HepG2 (cell line): ENCODE measurements at regions not wholly inside any gene's neighbourhood (a gene's known extent, or its start where the extent isn't known, plus 50 kb on each side); places are given as distances from the start of the nearest gene placed in this dataset.
A peak's percentile ranks its signal among the peaks of the same experiment; 100 is the strongest.

Experiments
- ATAC-seq: fragments of 200-7000 bp; cut with Tn5 transposase; 3 replicates; pipeline ENCODE4 v1.9.1; 2020; ENCODE audit warnings: mild to moderate bottlenecking, moderate library complexity
- BruUV-seq: library from RNA; stranded (reverse); fragments of 400-500 nt; replicated peaks from 2 replicates; lab custom pipeline; 2021; lab: Mats Ljungman, UMichigan
- CTCF ChIA-PET: fragments of 300-600 bp; formaldehyde crosslinking; extraction: SDS; loops from one replicate; lab custom pipeline; 2021; ENCODE audit warnings: low total read pairs, inconsistent platforms, low intra/inter-chr PET ratio; lab: Yijun Ruan, JAX
- POLR2A ChIA-PET: fragments of 350-600 bp; sonication (Branson Sonifier 250); formaldehyde crosslinking; loops from one replicate; lab custom pipeline; 2020; ENCODE audit warnings: antibody characterized with exemption, inconsistent platforms; lab: Yijun Ruan, JAX
- DNase-seq: peaks from one replicate; pipeline ENCODE4 v3.0.0-alpha.2; 2015; ENCODE audit warnings: low spot score
- FAIRE-seq: peaks from 3 replicates; lab custom pipeline; 2011; peaks lifted over from hg19 to GRCh38; lab: Jason Lieb, UNC
- H2AFZ ChIP-seq: one replicate; pipeline ENCODE4 v1.6.1; 2011; ENCODE audit warnings: low read length, inconsistent platforms
- H3K27ac ChIP-seq: fragments of 300-600 bp; 3 replicates; pipeline ENCODE4 v1.8.0; 2011; ENCODE audit warnings: mixed run types, mild to moderate bottlenecking, mixed read lengths, low read length, inconsistent platforms; ENCODE audit not compliant: insufficient read depth; ENCODE audit errors: extremely low read length
- H3K27me3 ChIP-seq, 2 experiments: fragments of 200-600 bp in 1 of 2; 2 replicates in 1 of 2; 3 replicates in 1 of 2; pipeline versions ENCODE4 v1.6.0 to v1.8.0; 2011; ENCODE audit warnings: low read length in 2 of 2, mild to moderate bottlenecking in 2 of 2, moderate library complexity in 2 of 2, inconsistent platforms in 1 of 2; ENCODE audit not compliant: insufficient read depth in 2 of 2, control insufficient read depth in 1 of 2
- H3K36me3 ChIP-seq, 2 experiments: fragments of 200-600 bp in 1 of 2; replicated peaks in 1 of 2; 2 replicates in 1 of 2; 3 replicates in 1 of 2; pipeline versions ENCODE4 v1.5.1 to v1.8.0; 2011; ENCODE audit warnings: low read length in 2 of 2, inconsistent platforms in 1 of 2; ENCODE audit not compliant: insufficient read depth in 2 of 2, control insufficient read depth in 1 of 2
- H3K4me1 ChIP-seq: 2 replicates; pipeline ENCODE4 v1.5.1; 2012; ENCODE audit warnings: low read length, inconsistent platforms; ENCODE audit not compliant: insufficient read depth
- H3K4me2 ChIP-seq: 2 replicates; pipeline ENCODE4 v1.6.0; 2011; ENCODE audit warnings: low read depth, low read length, inconsistent platforms
- H3K4me3 ChIP-seq, 3 experiments: fragments of 200-600 bp in 1 of 3; sonication (generic), shearing (Covaris generic) in 1 of 3; replicated peaks in 1 of 3; 2 replicates each; pipeline ENCODE4 v1.5.1; 2011 to 2016; ENCODE audit warnings: low read length in 3 of 3, inconsistent platforms in 2 of 3, low read depth in 2 of 3, mild to moderate bottlenecking in 2 of 3, control low read depth in 1 of 3, mixed read lengths in 1 of 3; ENCODE audit not compliant: insufficient read depth in 1 of 3
- H3K79me2 ChIP-seq: one replicate; pipeline ENCODE4 v1.6.1; 2011; ENCODE audit warnings: low read length, inconsistent platforms; ENCODE audit not compliant: insufficient read depth
- H3K9ac ChIP-seq: 2 replicates; pipeline ENCODE4 v1.6.0; 2011; ENCODE audit warnings: mild to moderate bottlenecking, low read depth, low read length, inconsistent platforms; ENCODE audit not compliant: insufficient read depth
- H3K9me3 ChIP-seq: 2 replicates; pipeline ENCODE4 v1.5.1; 2012; ENCODE audit warnings: mild to moderate bottlenecking, low read length
- H4K20me1 ChIP-seq: 2 replicates; pipeline ENCODE4 v1.6.0; 2011; ENCODE audit warnings: inconsistent platforms, mild to moderate bottlenecking, low read length, moderate library complexity; ENCODE audit not compliant: insufficient read depth
- AGO1 ChIP-seq: fragments of 200-400 bp; formaldehyde crosslinking; IDR thresholded peaks from 2 replicates; pipeline ENCODE4 v1.6.1; 2017; ENCODE audit warnings: mild to moderate bottlenecking, low read depth, low read length, moderate library complexity; ENCODE audit not compliant: poor library complexity, severe bottlenecking
- CTCF ChIP-seq: sonication (generic); formaldehyde crosslinking; IDR thresholded peaks from 2 replicates; pipeline ENCODE4 v1.5.0; 2020; ENCODE audit warnings: mild to moderate bottlenecking, missing genetic modification reagents, moderate library complexity
- E2F1 ChIP-seq: sonication (generic); formaldehyde crosslinking; IDR thresholded peaks from 2 replicates; pipeline ENCODE4 v1.5.0; 2020; ENCODE audit warnings: missing genetic modification reagents
- GLMP ChIP-seq: sonication (generic); formaldehyde crosslinking; IDR thresholded peaks from 2 replicates; pipeline ENCODE4 v1.9.0; 2021; ENCODE audit warnings: missing genetic modification reagents, mild to moderate bottlenecking, borderline replicate concordance
- IKZF1 ChIP-seq: fragments of 450-650 bp; IDR thresholded peaks from 2 replicates; pipeline ENCODE4 v1.7.1; 2016
- MEF2D ChIP-seq: sonication (generic); formaldehyde crosslinking; IDR thresholded peaks from 2 replicates; pipeline ENCODE4 v1.5.1; 2020; ENCODE audit warnings: mild to moderate bottlenecking, missing genetic modification reagents
- REL ChIP-seq: sonication (generic); formaldehyde crosslinking; conservative IDR thresholded peaks from 2 replicates; pipeline ENCODE4 v1.8.0; 2022; ENCODE audit warnings: mild to moderate bottlenecking, missing genetic modification reagents, moderate library complexity
- STAG1 ChIP-seq: sonication (generic); formaldehyde crosslinking; IDR thresholded peaks from 2 replicates; pipeline ENCODE4 v1.4.0; 2020; ENCODE audit warnings: missing genetic modification reagents
- TFAP4 ChIP-seq: sonication (generic); IDR thresholded peaks from 2 replicates; pipeline ENCODE4 v1.6.1; 2016; ENCODE audit warnings: low read depth, borderline replicate concordance
- ZBTB21 ChIP-seq: sonication (generic); formaldehyde crosslinking; IDR thresholded peaks from 2 replicates; pipeline ENCODE4 v1.4.0; 2020; ENCODE audit warnings: missing genetic modification reagents
- ZBTB7B ChIP-seq: sonication (generic); formaldehyde crosslinking; IDR thresholded peaks from 2 replicates; pipeline ENCODE4 v1.4.0; 2020; ENCODE audit warnings: missing genetic modification reagents
- ZNF12 ChIP-seq: sonication (generic); formaldehyde crosslinking; IDR thresholded peaks from 2 replicates; pipeline ENCODE4 v1.5.0; 2020; ENCODE audit warnings: missing genetic modification reagents
- ZNF766 ChIP-seq: sonication (generic); formaldehyde crosslinking; IDR thresholded peaks from 2 replicates; pipeline ENCODE4 v1.5.0; 2020; ENCODE audit warnings: missing genetic modification reagents, borderline replicate concordance
- ZZZ3 ChIP-seq: sonication (generic); formaldehyde crosslinking; IDR thresholded peaks from 2 replicates; pipeline ENCODE4 v1.4.0; 2020; ENCODE audit warnings: missing genetic modification reagents, mild to moderate bottlenecking, borderline replicate concordance
- in situ Hi-C: cut with HindIII; loops from 2 replicates; pipeline ENCODE4 v1.10.0; 2017; ENCODE audit warnings: low pct_unique_long_range_greater_than_20kb; ENCODE audit not compliant: extremely low pct_ligation_motif_present
- intact Hi-C: fragments of 100-400 bp; cut with micrococcal nuclease; formaldehyde crosslinking; loops from one replicate; pipeline ENCODE4 v1.10.0; 2022; ENCODE audit not compliant: unreplicated experiment

GRCh38 chr10:23656735-23657134, 217.9 kb downstream of the OTUD1 start:
- H2AFZ ChIP-seq: no peak overlapping the region
- no peaks in the 10 kb centered on the region for H3K9me3 ChIP-seq
- intact Hi-C loops: loop anchor here (1.0 kb wide), 1 partner anchor 342 kb away; no protein-coding TSS in a partner anchor
- no peaks in the 10 kb centered on the region; a peak in 2 of 5 replicates for H3K27me3 ChIP-seq
- in situ Hi-C loops: no loop called here
- H3K9ac ChIP-seq: no peak overlapping the region
- no peak overlapping the region for H3K4me2 ChIP-seq
- BruUV-seq: no TSS peak
- no peak overlapping the region for H3K4me3 ChIP-seq
- ChIA-PET POLR2A (no interaction called here), CTCF (interaction anchor here (1.3 kb wide), 1 partner anchor 342 kb away, joined by 8 read pairs; no protein-coding TSS in a partner anchor)
- no peaks in the 10 kb centered on the region for H4K20me1 ChIP-seq
- no peaks in the 10 kb centered on the region for H3K79me2 ChIP-seq
- ATAC-seq: no peak
- no peak for DNase-seq
- H3K27ac ChIP-seq: no peak overlapping the region
- H3K4me1 ChIP-seq: no peaks in the 10 kb centered on the region
- FAIRE-seq: no peak
- TF ChIP-seq ZBTB21 (CRISPR knock-in tag) (no peak), ZNF12 (CRISPR knock-in tag) (no peak), STAG1 (CRISPR knock-in tag) (peak; percentile 36), ZBTB7B (no peak), CTCF (CRISPR knock-in tag) (peak; percentile 25)
- no peaks in the 10 kb centered on the region for H3K36me3 ChIP-seq

- no peak overlapping the region for H3K4me2 ChIP-seq
- intact Hi-C loops (no loop called here), in situ Hi-C loops (no loop called here)
- ChIA-PET CTCF (no interaction called here), POLR2A (no interaction called here)
- no peaks in the 10 kb centered on the region for H3K4me1 ChIP-seq
- no peak overlapping the region for H3K4me3 ChIP-seq
- no TSS peak for BruUV-seq
- no peaks in the 10 kb centered on the region for H3K36me3 ChIP-seq
- no peaks in the 10 kb centered on the region for H3K79me2 ChIP-seq
- FAIRE-seq (no peak), ATAC-seq (no peak), DNase-seq (no peak)
- no peak overlapping the region for H3K9ac ChIP-seq
- H3K27ac ChIP-seq: no peak overlapping the region
- H3K27me3 ChIP-seq: no peaks in the 10 kb centered on the region; a peak in 2 of 5 replicates
- H2AFZ ChIP-seq: no peak overlapping the region
- H4K20me1 ChIP-seq: no peaks in the 10 kb centered on the region
- no peaks in the 10 kb centered on the region for H3K9me3 ChIP-seq
- TF ChIP-seq ZZZ3 (CRISPR knock-in tag): no peak
- no peak for TF ChIP-seq REL (CRISPR knock-in tag)
- TF ChIP-seq ZNF766 (CRISPR knock-in tag): no peak
- TF ChIP-seq GLMP (CRISPR knock-in tag): no peak
- TF ChIP-seq E2F1 (CRISPR knock-in tag): no peak
- no peak for TF ChIP-seq TFAP4
- no peak for TF ChIP-seq IKZF1
- TF ChIP-seq AGO1: no peak
- TF ChIP-seq MEF2D: no peak
These were observed 218.8 kb downstream of the OTUD1 start for GRCh38 chr10:23657677-23658076.
